ENCODE measurements at regions not wholly inside any gene's neighbourhood (a gene's known extent, or its start where the extent isn't known, plus 50 kb on each side); places are given as distances from the start of the nearest gene placed in this dataset.

- TF ChIP-seq CTCF (IDR thresholded peaks at IDR 0.05; ENCODE audit: insufficient read depth, low read length, poor library complexity, severe bottlenecking): no peak
- TF ChIP-seq EZH2phosphoT487 (conservative IDR thresholded peaks at IDR 0.05; ENCODE audit: low read length): no peak
These were observed 1695.0 kb upstream of the CELF4 start for GRCh38 chr18:39260565-39260964.

Data from SU-DHL-6 (cell line).